HCT116 (cell line): ENCODE measurements at regions not wholly inside any gene's neighbourhood (a gene's known extent, or its start where the extent isn't known, plus 50 kb on each side); places are given as distances from the start of the nearest gene placed in this dataset.

Experiments
- EZH2 ChIP-seq: fragments of 200-600 bp; sonication (generic); IDR thresholded peaks from 2 replicates; pipeline ENCODE4 v1.6.1; 2017; ENCODE audit warnings: antibody characterized with exemption, mixed run types
- TCF7L2 ChIP-seq: IDR thresholded peaks from 2 replicates; pipeline ENCODE4 v1.7.0; 2011; ENCODE audit warnings: borderline replicate concordance, inconsistent platforms; ENCODE audit not compliant: insufficient read depth, insufficient read length; ENCODE audit errors: extremely low read depth
- TF ChIP-seq, protein P1 (sequence below), 3 experiments: fragments of 200-600 bp in 1 of 3; sonication (generic) in 1 of 3; IDR thresholded peaks in 2 of 3; conservative IDR thresholded peaks in 1 of 3; 2 replicates each; pipeline ENCODE4 v1.5.1; 2012 to 2017; ENCODE audit warnings: low read depth in 2 of 3, low read length in 2 of 3, antibody characterized with exemption in 1 of 3, borderline replicate concordance in 1 of 3, control low read depth in 1 of 3, mild to moderate bottlenecking in 1 of 3, mixed read lengths in 1 of 3, mixed run types in 1 of 3, moderate library complexity in 1 of 3; ENCODE audit not compliant: insufficient read depth in 1 of 3

DNA sequence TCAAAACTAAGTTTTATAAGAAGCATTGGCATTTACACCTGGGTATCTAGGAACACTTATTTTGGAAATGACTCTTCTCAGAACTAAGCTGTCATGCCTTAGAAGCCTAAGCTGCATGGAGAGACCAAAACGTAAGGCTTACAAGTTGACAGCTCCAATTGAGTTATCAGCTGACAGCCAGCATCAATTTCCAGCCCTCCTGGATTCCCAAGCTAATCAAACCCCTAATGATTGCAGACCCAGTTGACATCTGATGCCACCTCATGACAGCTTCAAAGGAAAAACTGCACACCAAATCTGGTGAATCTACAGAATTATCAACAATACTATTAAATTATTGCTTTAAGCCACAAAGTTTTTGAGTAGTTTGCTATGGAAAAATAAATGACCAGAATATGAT lies 187.6 kb upstream of the PRMT6 start:
- TF ChIP-seq TCF7L2, result no peak
- TF ChIP-seq, protein P1, sequence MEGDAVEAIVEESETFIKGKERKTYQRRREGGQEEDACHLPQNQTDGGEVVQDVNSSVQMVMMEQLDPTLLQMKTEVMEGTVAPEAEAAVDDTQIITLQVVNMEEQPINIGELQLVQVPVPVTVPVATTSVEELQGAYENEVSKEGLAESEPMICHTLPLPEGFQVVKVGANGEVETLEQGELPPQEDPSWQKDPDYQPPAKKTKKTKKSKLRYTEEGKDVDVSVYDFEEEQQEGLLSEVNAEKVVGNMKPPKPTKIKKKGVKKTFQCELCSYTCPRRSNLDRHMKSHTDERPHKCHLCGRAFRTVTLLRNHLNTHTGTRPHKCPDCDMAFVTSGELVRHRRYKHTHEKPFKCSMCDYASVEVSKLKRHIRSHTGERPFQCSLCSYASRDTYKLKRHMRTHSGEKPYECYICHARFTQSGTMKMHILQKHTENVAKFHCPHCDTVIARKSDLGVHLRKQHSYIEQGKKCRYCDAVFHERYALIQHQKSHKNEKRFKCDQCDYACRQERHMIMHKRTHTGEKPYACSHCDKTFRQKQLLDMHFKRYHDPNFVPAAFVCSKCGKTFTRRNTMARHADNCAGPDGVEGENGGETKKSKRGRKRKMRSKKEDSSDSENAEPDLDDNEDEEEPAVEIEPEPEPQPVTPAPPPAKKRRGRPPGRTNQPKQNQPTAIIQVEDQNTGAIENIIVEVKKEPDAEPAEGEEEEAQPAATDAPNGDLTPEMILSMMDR (IDR thresholded peaks at IDR 0.05 in 2 of 3, conservative IDR thresholded peaks at IDR 0.05 in 1 of 3; ENCODE audit: borderline replicate concordance in 1 of 3, insufficient read depth in 1 of 3, low read depth in 2 of 3, low read length in 2 of 3), result no peak
- no peak for TF ChIP-seq EZH2
